ENCODE measurements at regions not wholly inside any gene's neighbourhood (a gene's known extent, or its start where the extent isn't known, plus 50 kb on each side); places are given as distances from the start of the nearest gene placed in this dataset.
"Not testable (repeated sequence)": the region's sequence is repeated elsewhere in the genome, so short reads cannot be mapped to it uniquely, and the experiment has no call there.

- H3K9me3 ChIP-seq (ENCODE audit: low read length); CTCF ChIA-PET; H3K4me3 Mint-ChIP-seq; H3K27me3 Mint-ChIP-seq; H3K27ac Mint-ChIP-seq; H3K4me1 Mint-ChIP-seq; H3K9me3 Mint-ChIP-seq; H3K4me3 ChIP-seq (ENCODE audit: low read length); H3K27me3 ChIP-seq (ENCODE audit: insufficient read depth, low read length, poor library complexity, severe bottlenecking); POLR2A ChIA-PET; H3K4me1 ChIP-seq (ENCODE audit: insufficient read depth, low read length); DNase-seq; H3K36me3 Mint-ChIP-seq; H3K36me3 ChIP-seq (ENCODE audit: insufficient read depth, low read length); H3K27ac ChIP-seq (ENCODE audit: low read depth, low read length): not testable (repeated sequence)
Measured at GRCh38 chrX:112181361-112181760, 98.8 kb upstream of the TRPC5 start.

- no peaks in the 10 kb centered on the region for H3K27me3 Mint-ChIP-seq
- no peak overlapping the region for H3K4me3 Mint-ChIP-seq
- H3K27me3 ChIP-seq (ENCODE audit: insufficient read depth, low read length, poor library complexity, severe bottlenecking) = no peaks in the 10 kb centered on the region
- H3K36me3 ChIP-seq (ENCODE audit: insufficient read depth, low read length) = no peaks in the 10 kb centered on the region
- CTCF ChIA-PET = no interaction called here
- no peak overlapping the region for H3K4me3 ChIP-seq (ENCODE audit: low read length)
- no peak overlapping the region for H3K27ac ChIP-seq (ENCODE audit: low read depth, low read length)
- H3K4me1 ChIP-seq (ENCODE audit: insufficient read depth, low read length) = no peaks in the 10 kb centered on the region
- POLR2A ChIA-PET = no interaction called here
- H3K4me1 Mint-ChIP-seq = no peaks in the 10 kb centered on the region
- no peaks in the 10 kb centered on the region for H3K36me3 Mint-ChIP-seq
- H3K9me3 Mint-ChIP-seq = peaks cover 0 to 2% (median 0%) of the 10 kb centered on the region in 5 donors
- H3K27ac Mint-ChIP-seq = no peak overlapping the region
- no peak for DNase-seq
- H3K9me3 ChIP-seq (ENCODE audit: low read length) = no peaks in the 10 kb centered on the region
Measured at GRCh38 chrX:112164420-112164819, 81.8 kb upstream of the TRPC5 start.

- no peaks in the 10 kb centered on the region for H3K36me3 ChIP-seq (ENCODE audit: insufficient read depth, low read length)
- Mint-ChIP-seq H3K27me3 (no peaks in the 10 kb centered on the region), H3K9me3 (peaks cover 0 to 2% (median 0%) of the 10 kb centered on the region in 5 donors), H3K36me3 (no peaks in the 10 kb centered on the region), H3K4me3 (no peak overlapping the region), H3K27ac (no peak overlapping the region), H3K4me1 (no peaks in the 10 kb centered on the region)
- POLR2A ChIA-PET = no interaction called here
- CTCF ChIA-PET = no interaction called here
- H3K27ac ChIP-seq (ENCODE audit: low read depth, low read length) = no peak overlapping the region
- H3K4me1 ChIP-seq (ENCODE audit: insufficient read depth, low read length) = no peaks in the 10 kb centered on the region
- DNase-seq = no peak
- no peaks in the 10 kb centered on the region for H3K27me3 ChIP-seq (ENCODE audit: insufficient read depth, low read length, poor library complexity, severe bottlenecking)
- H3K4me3 ChIP-seq (ENCODE audit: low read length) = no peak overlapping the region
- no peaks in the 10 kb centered on the region for H3K9me3 ChIP-seq (ENCODE audit: low read length)
Measured at GRCh38 chrX:112163906-112164305, 81.3 kb upstream of the TRPC5 start.

GRCh38 chrX:112148397-112148796 is 65.8 kb upstream of the TRPC5 start:
- Mint-ChIP-seq H3K27me3 (no peaks in the 10 kb centered on the region), H3K36me3 (no peaks in the 10 kb centered on the region), H3K4me1 (no peaks in the 10 kb centered on the region), H3K27ac (no peak overlapping the region), H3K9me3 (peaks cover 0 to 3% (median 0%) of the 10 kb centered on the region in 5 donors), H3K4me3 (no peak overlapping the region)
- DNase-seq = no peak
- Histone ChIP-seq H3K27me3 (ENCODE audit: insufficient read depth, low read length, poor library complexity, severe bottlenecking) (no peaks in the 10 kb centered on the region), H3K36me3 (ENCODE audit: insufficient read depth, low read length) (no peaks in the 10 kb centered on the region), H3K4me3 (ENCODE audit: low read length) (no peak overlapping the region), H3K4me1 (ENCODE audit: insufficient read depth, low read length) (no peaks in the 10 kb centered on the region), H3K27ac (ENCODE audit: low read depth, low read length) (no peak overlapping the region), H3K9me3 (ENCODE audit: low read length) (no peaks in the 10 kb centered on the region)
- ChIA-PET POLR2A (no interaction called here), CTCF (no interaction called here)

- ChIA-PET CTCF (no interaction called here), POLR2A (no interaction called here)
- Histone ChIP-seq H3K4me1 (ENCODE audit: insufficient read depth, low read length) (no peaks in the 10 kb centered on the region), H3K27ac (ENCODE audit: low read depth, low read length) (no peak overlapping the region), H3K4me3 (ENCODE audit: low read length) (no peak overlapping the region), H3K27me3 (ENCODE audit: insufficient read depth, low read length, poor library complexity, severe bottlenecking) (no peaks in the 10 kb centered on the region), H3K36me3 (ENCODE audit: insufficient read depth, low read length) (no peaks in the 10 kb centered on the region), H3K9me3 (ENCODE audit: low read length) (no peaks in the 10 kb centered on the region)
- no peaks in the 10 kb centered on the region for H3K4me1 Mint-ChIP-seq
- DNase-seq = no peak
- no peak overlapping the region for H3K27ac Mint-ChIP-seq
- no peaks in the 10 kb centered on the region for H3K36me3 Mint-ChIP-seq
- H3K9me3 Mint-ChIP-seq = no peaks in the 10 kb centered on the region
- H3K4me3 Mint-ChIP-seq = no peak overlapping the region
- no peaks in the 10 kb centered on the region for H3K27me3 Mint-ChIP-seq
Measured at GRCh38 chrX:112147206-112147605, 64.6 kb upstream of the TRPC5 start.

- POLR2A ChIA-PET = no interaction called here
- DNase-seq = no peak
- H3K27ac ChIP-seq (ENCODE audit: low read depth, low read length) = no peak overlapping the region
- H3K27me3 Mint-ChIP-seq = no peaks in the 10 kb centered on the region
- H3K9me3 Mint-ChIP-seq = peaks cover 0 to 2% (median 0%) of the 10 kb centered on the region in 5 donors
- H3K27ac Mint-ChIP-seq = no peak overlapping the region
- no peaks in the 10 kb centered on the region for H3K9me3 ChIP-seq (ENCODE audit: low read length)
- H3K4me3 ChIP-seq (ENCODE audit: low read length) = no peak overlapping the region
- H3K27me3 ChIP-seq (ENCODE audit: insufficient read depth, low read length, poor library complexity, severe bottlenecking) = no peaks in the 10 kb centered on the region
- no peaks in the 10 kb centered on the region for H3K36me3 Mint-ChIP-seq
- H3K4me1 ChIP-seq (ENCODE audit: insufficient read depth, low read length) = no peaks in the 10 kb centered on the region
- no peak overlapping the region for H3K4me3 Mint-ChIP-seq
- H3K36me3 ChIP-seq (ENCODE audit: insufficient read depth, low read length) = no peaks in the 10 kb centered on the region
- no peaks in the 10 kb centered on the region for H3K4me1 Mint-ChIP-seq
- CTCF ChIA-PET = no interaction called here
Measured at GRCh38 chrX:112137276-112137675, 54.7 kb upstream of the TRPC5 start.
